Nephron progenitor cell (in vitro differentiated cells): ENCODE measurements at regions not wholly inside any gene's neighbourhood (a gene's known extent, or its start where the extent isn't known, plus 50 kb on each side); places are given as distances from the start of the nearest gene placed in this dataset.

ENCODE experiments used
- DNase-seq: peaks from one replicate; pipeline ENCODE4 v3.0.0; 2021
- H3K27ac Mint-ChIP-seq: 2 replicates; pipeline ENCODE4 v1.8.0; 2021; ENCODE audit warnings: mild to moderate bottlenecking, moderate library complexity, mixed read lengths
- H3K27me3 Mint-ChIP-seq: 2 replicates; pipeline ENCODE4 v1.8.0; 2021; ENCODE audit warnings: mild to moderate bottlenecking, low read depth, mixed read lengths; ENCODE audit not compliant: poor library complexity
- H3K36me3 Mint-ChIP-seq: 2 replicates; pipeline ENCODE4 v1.8.0; 2021; ENCODE audit warnings: low read depth, mixed read lengths
- H3K4me1 Mint-ChIP-seq: 2 replicates; pipeline ENCODE4 v1.8.0; 2021; ENCODE audit warnings: mixed read lengths
- H3K4me3 Mint-ChIP-seq: 2 replicates; pipeline ENCODE4 v1.8.0; 2021; ENCODE audit warnings: mild to moderate bottlenecking, moderate library complexity, mixed read lengths
- H3K9me3 Mint-ChIP-seq: 2 replicates; pipeline ENCODE4 v1.8.0; 2021; ENCODE audit warnings: mild to moderate bottlenecking, moderate library complexity, mixed read lengths
- CTCF ChIP-seq: fragments of 200-600 bp; sonication (generic); IDR thresholded peaks from 2 replicates; pipeline ENCODE4 v1.5.0; 2021; ENCODE audit warnings: antibody characterized with exemption

GRCh38 chr11:10926801-10927211 lies 69.0 kb upstream of the ZBED5 start:
- no peak for DNase-seq
- H3K4me1 Mint-ChIP-seq: peaks cover 13% of the 10 kb centered on the region
- no peaks in the 10 kb centered on the region for H3K9me3 Mint-ChIP-seq
- H3K27me3 Mint-ChIP-seq: peaks cover 27% of the 10 kb centered on the region
- H3K27ac Mint-ChIP-seq: no peak overlapping the region
- H3K36me3 Mint-ChIP-seq: no peaks in the 10 kb centered on the region
- TF ChIP-seq CTCF: no peak
- H3K4me3 Mint-ChIP-seq: no peak overlapping the region

GRCh38 chr11:10925149-10925926 lies 67.5 kb upstream of the ZBED5 start:
- Mint-ChIP-seq H3K27ac (no peak overlapping the region), H3K4me1 (peaks cover 8% of the 10 kb centered on the region), H3K9me3 (no peaks in the 10 kb centered on the region), H3K27me3 (peaks cover 24% of the 10 kb centered on the region), H3K36me3 (no peaks in the 10 kb centered on the region), H3K4me3 (no peak overlapping the region)
- no peak for DNase-seq
- no peak for TF ChIP-seq CTCF

- Mint-ChIP-seq H3K4me1 (peaks cover 8% of the 10 kb centered on the region), H3K27ac (no peak overlapping the region), H3K27me3 (peaks cover 11% of the 10 kb centered on the region), H3K4me3 (no peak overlapping the region), H3K36me3 (no peaks in the 10 kb centered on the region), H3K9me3 (no peaks in the 10 kb centered on the region)
- no peak for DNase-seq
- TF ChIP-seq CTCF: no peak
Observed at GRCh38 chr11:10923882-10924281, 66.0 kb upstream of the ZBED5 start.

- no peak overlapping the region for H3K27ac Mint-ChIP-seq
- no peak for TF ChIP-seq CTCF
- peaks cover 8% of the 10 kb centered on the region for H3K36me3 Mint-ChIP-seq
- H3K9me3 Mint-ChIP-seq: peaks cover 3% of the 10 kb centered on the region
- H3K27me3 Mint-ChIP-seq: peaks cover 4% of the 10 kb centered on the region
- H3K4me1 Mint-ChIP-seq: peaks cover 8% of the 10 kb centered on the region
- no peak for DNase-seq
- H3K4me3 Mint-ChIP-seq: no peak overlapping the region
Observed at GRCh38 chr11:10922892-10923291, 65.0 kb upstream of the ZBED5 start.

- H3K27ac Mint-ChIP-seq: no peak overlapping the region
- H3K27me3 Mint-ChIP-seq: no peaks in the 10 kb centered on the region
- no peak for TF ChIP-seq CTCF
- peaks cover 12% of the 10 kb centered on the region for H3K36me3 Mint-ChIP-seq
- no peak for DNase-seq
- no peak overlapping the region for H3K4me3 Mint-ChIP-seq
- peaks cover 17% of the 10 kb centered on the region for H3K9me3 Mint-ChIP-seq
- H3K4me1 Mint-ChIP-seq: no peaks in the 10 kb centered on the region
Observed at GRCh38 chr11:10920875-10921274, 63.0 kb upstream of the ZBED5 start.

GRCh38 chr11:10920205-10920604 lies 62.4 kb upstream of the ZBED5 start:
- no peak for TF ChIP-seq CTCF
- no peak overlapping the region for H3K4me3 Mint-ChIP-seq
- no peaks in the 10 kb centered on the region for H3K4me1 Mint-ChIP-seq
- H3K9me3 Mint-ChIP-seq: peaks cover 17% of the 10 kb centered on the region
- DNase-seq: no peak
- no peaks in the 10 kb centered on the region for H3K27me3 Mint-ChIP-seq
- peaks cover 12% of the 10 kb centered on the region for H3K36me3 Mint-ChIP-seq
- no peak overlapping the region for H3K27ac Mint-ChIP-seq
